Fibroblast of the aortic adventitia (primary cell): ENCODE measurements at regions not wholly inside any gene's neighbourhood (a gene's known extent, or its start where the extent isn't known, plus 50 kb on each side); places are given as distances from the start of the nearest gene placed in this dataset.

ENCODE experiments used
- DNase-seq: peaks from one replicate; pipeline ENCODE4 v3.0.0-alpha.2; 2010; ENCODE audit warnings: low read depth
- H3K4me3 ChIP-seq: 2 replicates; pipeline ENCODE4 v1.5.1; 2011; ENCODE audit warnings: low read depth, mild to moderate bottlenecking, control low read depth, low read length, moderate library complexity
- TF ChIP-seq, protein P1 (sequence below): IDR thresholded peaks from 2 replicates; pipeline ENCODE4 v1.5.1; 2011; ENCODE audit warnings: mild to moderate bottlenecking, low read length, control low read depth, inconsistent platforms; ENCODE audit not compliant: insufficient read depth

GRCh38 chr1:5751163-5751540 lies 241.1 kb downstream of the NPHP4 start:
- DNase-seq = no peak
- TF ChIP-seq, protein P1, sequence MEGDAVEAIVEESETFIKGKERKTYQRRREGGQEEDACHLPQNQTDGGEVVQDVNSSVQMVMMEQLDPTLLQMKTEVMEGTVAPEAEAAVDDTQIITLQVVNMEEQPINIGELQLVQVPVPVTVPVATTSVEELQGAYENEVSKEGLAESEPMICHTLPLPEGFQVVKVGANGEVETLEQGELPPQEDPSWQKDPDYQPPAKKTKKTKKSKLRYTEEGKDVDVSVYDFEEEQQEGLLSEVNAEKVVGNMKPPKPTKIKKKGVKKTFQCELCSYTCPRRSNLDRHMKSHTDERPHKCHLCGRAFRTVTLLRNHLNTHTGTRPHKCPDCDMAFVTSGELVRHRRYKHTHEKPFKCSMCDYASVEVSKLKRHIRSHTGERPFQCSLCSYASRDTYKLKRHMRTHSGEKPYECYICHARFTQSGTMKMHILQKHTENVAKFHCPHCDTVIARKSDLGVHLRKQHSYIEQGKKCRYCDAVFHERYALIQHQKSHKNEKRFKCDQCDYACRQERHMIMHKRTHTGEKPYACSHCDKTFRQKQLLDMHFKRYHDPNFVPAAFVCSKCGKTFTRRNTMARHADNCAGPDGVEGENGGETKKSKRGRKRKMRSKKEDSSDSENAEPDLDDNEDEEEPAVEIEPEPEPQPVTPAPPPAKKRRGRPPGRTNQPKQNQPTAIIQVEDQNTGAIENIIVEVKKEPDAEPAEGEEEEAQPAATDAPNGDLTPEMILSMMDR = no peak
- no peak overlapping the region for H3K4me3 ChIP-seq

DNA sequence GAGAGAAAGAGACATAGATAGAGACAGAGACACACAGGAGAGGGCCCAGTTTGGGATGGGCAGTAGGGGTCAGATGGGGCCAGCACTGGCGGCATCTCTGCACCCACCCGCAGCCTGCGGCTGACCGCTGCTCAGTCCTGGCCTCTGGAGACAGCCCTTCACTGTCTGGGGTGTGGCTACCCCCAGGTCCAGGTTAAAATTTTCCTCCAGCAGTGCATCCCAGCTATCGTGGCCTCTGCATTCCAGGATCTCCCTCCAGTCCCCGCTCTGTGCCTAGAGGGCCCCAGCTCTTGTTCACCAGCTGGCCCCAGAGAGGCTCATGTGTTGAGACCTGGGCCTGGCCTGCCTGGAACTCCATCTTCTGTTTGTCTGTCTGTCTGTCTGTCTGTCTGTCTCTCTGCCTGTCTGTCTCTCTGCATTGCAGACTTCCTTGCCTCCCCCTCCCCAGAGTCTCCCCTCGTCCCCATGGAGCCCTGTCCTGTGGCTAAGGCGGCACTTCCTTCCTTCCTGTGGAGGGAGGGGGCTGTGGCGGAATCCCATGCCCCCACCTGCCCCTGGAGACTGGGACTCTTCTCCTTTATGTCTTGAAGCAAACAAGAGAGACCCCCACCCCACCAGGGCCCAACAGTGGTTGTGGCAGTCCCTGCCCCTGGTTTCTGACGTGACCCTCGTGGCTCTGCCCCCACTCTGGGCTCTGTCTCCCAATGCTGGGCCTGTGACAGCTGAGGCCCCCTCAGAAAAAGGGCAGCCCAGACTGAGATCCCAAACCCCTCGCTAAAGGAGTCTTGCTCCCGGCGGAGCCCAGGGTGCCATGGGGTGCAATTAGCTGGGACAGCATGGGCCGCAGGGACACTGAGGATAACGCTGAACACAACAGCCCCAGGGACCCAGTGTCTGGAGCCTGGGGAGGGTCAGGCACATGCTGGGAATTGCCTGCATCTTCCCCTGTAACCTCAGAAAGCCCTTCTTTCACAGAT lies 241.8 kb downstream of the NPHP4 start:
- TF ChIP-seq, protein P1 = no peak
- no peak overlapping the region for H3K4me3 ChIP-seq
- no peak for DNase-seq

DNA sequence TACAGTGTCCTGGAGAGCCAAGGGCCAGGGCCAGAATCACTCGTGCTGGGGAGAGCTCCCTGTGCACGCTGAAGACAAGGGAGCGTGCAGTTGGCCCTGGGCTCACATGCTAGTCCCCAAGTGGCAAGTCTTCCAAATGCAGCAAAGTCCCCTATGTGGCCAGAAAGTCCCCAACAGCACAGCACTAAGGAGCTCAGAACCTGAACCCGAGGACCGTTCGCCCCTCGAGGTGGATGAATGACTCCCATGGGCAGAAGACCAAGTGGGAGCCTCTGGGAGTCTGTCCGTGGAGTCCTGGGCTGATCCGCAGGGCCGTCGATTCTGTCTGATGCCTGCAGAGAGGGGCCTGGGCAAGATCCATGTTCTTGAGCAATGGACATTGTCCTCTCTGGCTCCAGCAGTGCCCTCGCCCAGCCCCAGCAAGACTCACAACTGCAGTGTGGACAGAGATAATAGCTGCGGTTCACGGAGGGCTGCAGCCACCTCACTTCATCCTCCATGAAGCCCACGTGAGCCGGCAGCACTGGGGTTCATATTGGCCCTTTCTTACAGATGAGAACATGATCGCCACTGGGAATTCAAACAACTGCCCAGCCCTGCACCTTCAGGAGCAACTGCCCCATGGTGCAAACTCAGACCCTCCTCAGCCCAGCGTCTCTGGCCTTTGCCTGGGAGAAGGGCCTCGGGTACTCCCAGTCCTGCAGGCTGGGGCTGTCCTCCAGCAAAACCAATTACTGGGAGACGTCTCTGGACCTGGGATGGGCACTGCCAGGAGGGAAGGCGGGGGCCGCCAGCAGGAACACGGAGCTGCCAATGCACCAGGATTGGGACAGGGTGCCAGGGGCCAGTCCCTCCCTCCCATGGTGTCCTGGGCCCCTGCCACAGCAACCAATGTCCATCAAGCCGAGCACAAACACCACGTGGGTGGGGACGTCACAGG lies 243.7 kb downstream of the NPHP4 start:
- DNase-seq = no peak
- no peak overlapping the region for H3K4me3 ChIP-seq
- TF ChIP-seq, protein P1 = no peak

DNA sequence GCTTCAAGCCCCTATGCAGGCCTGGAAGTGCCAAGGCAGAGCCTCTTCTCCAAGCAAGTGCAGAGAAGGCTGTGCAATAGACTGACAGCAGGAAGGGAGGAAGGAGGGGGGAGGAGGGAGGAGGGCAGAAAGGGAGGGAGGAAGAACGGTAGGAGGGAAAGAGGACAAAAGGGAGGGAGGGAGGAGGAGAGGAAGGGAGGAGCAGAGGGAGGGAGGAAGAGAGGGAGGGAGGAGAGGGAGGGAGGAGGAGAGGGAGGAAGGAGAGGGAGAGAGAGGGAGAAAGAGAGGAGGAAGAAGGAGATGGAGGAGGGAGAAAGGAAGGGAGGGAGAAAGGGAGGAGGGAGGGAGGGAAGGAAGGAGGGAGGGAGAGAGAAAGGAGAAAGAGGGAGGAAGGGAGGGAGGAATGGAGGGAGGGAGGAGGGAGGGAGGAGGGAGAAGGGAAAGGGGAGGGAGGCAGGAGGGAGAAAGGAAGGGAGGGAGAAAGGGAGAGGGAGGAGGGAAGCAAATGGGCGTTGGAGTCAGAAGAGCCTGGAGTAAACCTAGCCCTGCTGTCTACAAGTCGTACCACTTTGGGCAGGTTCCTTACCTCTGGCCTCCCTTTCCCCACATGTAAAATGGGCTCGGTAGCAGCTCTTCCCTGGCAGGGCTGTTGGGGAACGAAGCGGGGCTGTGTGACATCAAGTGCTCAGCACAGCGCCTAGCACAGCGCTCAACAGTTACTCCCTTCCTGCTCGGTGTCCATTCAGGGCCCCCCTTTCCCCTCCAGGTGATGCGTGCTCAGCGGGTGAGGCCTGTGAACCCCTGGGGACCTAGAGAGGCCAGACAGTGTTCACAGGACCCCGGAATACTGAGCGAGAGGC lies 244.6 kb downstream of the NPHP4 start:
- no peak for DNase-seq
- no peak overlapping the region for H3K4me3 ChIP-seq
- TF ChIP-seq, protein P1 = no peak

- DNase-seq = no peak
- no peak overlapping the region for H3K4me3 ChIP-seq
- TF ChIP-seq, protein P1 = no peak
These were observed 245.4 kb downstream of the NPHP4 start for GRCh38 chr1:5746611-5747425.
